DND-41 (cell line): ENCODE measurements at regions not wholly inside any gene's neighbourhood (a gene's known extent, or its start where the extent isn't known, plus 50 kb on each side); places are given as distances from the start of the nearest gene placed in this dataset.

ENCODE experiments used
- ATAC-seq: fragments of 200-7000 bp; cut with Tn5 transposase; 3 replicates; pipeline ENCODE4 v1.9.1; 2021; ENCODE audit warnings: low read depth; ENCODE audit not compliant: insufficient read depth
- DNase-seq: peaks from one replicate; pipeline ENCODE4 v3.0.0-alpha.2; 2020
- H2AFZ ChIP-seq: 2 replicates; pipeline ENCODE4 v1.6.0; 2012; ENCODE audit warnings: low read depth, low read length
- H3K27ac ChIP-seq: 2 replicates; pipeline ENCODE4 v1.5.1; 2012; ENCODE audit warnings: low read length, inconsistent platforms
- H3K27me3 ChIP-seq: fragments of 200-600 bp; sonication (generic); 2 replicates; pipeline ENCODE4 v1.6.0; 2012; ENCODE audit warnings: low read length, mild to moderate bottlenecking, inconsistent platforms; ENCODE audit not compliant: insufficient read depth, poor library complexity
- H3K36me3 ChIP-seq: 2 replicates; pipeline ENCODE4 v1.5.1; 2012; ENCODE audit warnings: low read length, inconsistent platforms; ENCODE audit not compliant: insufficient read depth
- H3K4me1 ChIP-seq: 2 replicates; pipeline ENCODE4 v1.5.1; 2012; ENCODE audit warnings: mild to moderate bottlenecking, low read length; ENCODE audit not compliant: insufficient read depth
- H3K4me2 ChIP-seq: 2 replicates; pipeline ENCODE4 v1.6.0; 2012; ENCODE audit warnings: mild to moderate bottlenecking, moderate library complexity, low read length, inconsistent platforms; ENCODE audit not compliant: insufficient read depth
- H3K4me3 ChIP-seq, 2 experiments: fragments of 200-600 bp in 1 of 2; shearing (Covaris generic) in 1 of 2; 2 replicates each; pipeline ENCODE4 v1.5.1; 2012 to 2016; ENCODE audit warnings: inconsistent platforms in 2 of 2, low read length in 2 of 2, mild to moderate bottlenecking in 2 of 2, low read depth in 1 of 2, moderate library complexity in 1 of 2
- H3K79me2 ChIP-seq: 2 replicates; pipeline ENCODE4 v1.6.0; 2012; ENCODE audit warnings: low read length, inconsistent platforms; ENCODE audit not compliant: insufficient read depth
- H3K9ac ChIP-seq: 2 replicates; pipeline ENCODE4 v1.6.0; 2012; ENCODE audit warnings: low read depth, mild to moderate bottlenecking, inconsistent platforms, low read length, moderate library complexity
- H3K9me3 ChIP-seq: 2 replicates; pipeline ENCODE4 v1.5.1; 2012; ENCODE audit warnings: low read length, moderate library complexity, mild to moderate bottlenecking, inconsistent platforms; ENCODE audit not compliant: insufficient read depth, severe bottlenecking
- H4K20me1 ChIP-seq: 2 replicates; pipeline ENCODE4 v1.6.0; 2012; ENCODE audit warnings: low read length; ENCODE audit not compliant: insufficient read depth
- EZH2 ChIP-seq: IDR thresholded peaks from 3 replicates; pipeline ENCODE4 v1.6.1; 2012; ENCODE audit warnings: borderline replicate concordance, low read depth, mild to moderate bottlenecking, moderate library complexity, low read length, inconsistent platforms; ENCODE audit not compliant: severe bottlenecking
- TF ChIP-seq, protein P1 (sequence below): IDR thresholded peaks from 2 replicates; pipeline ENCODE4 v1.5.1; 2012; ENCODE audit warnings: borderline replicate concordance, low read length, moderate library complexity, mild to moderate bottlenecking; ENCODE audit not compliant: poor library complexity, severe bottlenecking; ENCODE audit errors: extremely low read depth

DNA sequence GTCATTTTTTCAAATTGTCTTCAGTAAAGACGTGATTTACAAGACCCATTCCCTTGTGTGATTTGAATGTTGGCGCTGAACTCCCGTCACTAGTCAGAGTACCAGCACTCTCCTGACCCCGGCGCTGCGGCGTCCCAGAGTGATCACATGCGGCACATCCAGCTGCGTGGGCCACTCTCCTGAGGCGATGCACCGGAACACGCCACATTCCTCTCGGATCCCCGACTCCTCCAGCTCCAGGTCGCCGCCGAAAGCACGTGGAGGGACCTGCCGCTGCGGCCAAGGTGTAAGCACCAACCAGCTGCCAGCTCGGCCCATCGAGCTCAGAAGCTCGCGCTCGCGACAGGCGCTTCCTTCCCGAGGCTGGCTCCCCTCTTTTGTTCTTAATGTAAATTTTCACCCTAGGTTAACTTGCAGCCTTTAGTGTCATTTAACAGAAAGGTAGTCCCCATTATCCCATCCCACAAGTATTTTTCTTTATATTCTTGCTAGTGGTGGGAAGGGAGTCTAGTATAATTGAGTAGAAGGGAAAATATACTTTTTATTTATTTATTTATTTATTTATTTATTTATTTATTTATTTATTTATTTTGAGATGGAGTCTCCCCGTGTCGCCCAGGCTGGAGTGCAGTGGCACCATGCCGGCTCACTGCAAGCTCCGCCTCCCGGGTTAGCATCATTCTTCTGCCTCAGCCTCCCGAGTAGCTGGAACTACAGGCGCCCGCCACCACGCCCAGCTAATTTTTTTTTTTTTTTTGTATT is 61.7 kb upstream of the VGLL3 start:
- no peaks in the 10 kb centered on the region for H3K9me3 ChIP-seq
- DNase-seq (no peak), ATAC-seq (no peak)
- no peaks in the 10 kb centered on the region for H4K20me1 ChIP-seq
- H2AFZ ChIP-seq: no peak overlapping the region
- no peak for TF ChIP-seq EZH2
- TF ChIP-seq, protein P1, sequence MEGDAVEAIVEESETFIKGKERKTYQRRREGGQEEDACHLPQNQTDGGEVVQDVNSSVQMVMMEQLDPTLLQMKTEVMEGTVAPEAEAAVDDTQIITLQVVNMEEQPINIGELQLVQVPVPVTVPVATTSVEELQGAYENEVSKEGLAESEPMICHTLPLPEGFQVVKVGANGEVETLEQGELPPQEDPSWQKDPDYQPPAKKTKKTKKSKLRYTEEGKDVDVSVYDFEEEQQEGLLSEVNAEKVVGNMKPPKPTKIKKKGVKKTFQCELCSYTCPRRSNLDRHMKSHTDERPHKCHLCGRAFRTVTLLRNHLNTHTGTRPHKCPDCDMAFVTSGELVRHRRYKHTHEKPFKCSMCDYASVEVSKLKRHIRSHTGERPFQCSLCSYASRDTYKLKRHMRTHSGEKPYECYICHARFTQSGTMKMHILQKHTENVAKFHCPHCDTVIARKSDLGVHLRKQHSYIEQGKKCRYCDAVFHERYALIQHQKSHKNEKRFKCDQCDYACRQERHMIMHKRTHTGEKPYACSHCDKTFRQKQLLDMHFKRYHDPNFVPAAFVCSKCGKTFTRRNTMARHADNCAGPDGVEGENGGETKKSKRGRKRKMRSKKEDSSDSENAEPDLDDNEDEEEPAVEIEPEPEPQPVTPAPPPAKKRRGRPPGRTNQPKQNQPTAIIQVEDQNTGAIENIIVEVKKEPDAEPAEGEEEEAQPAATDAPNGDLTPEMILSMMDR: no peak
- no peak overlapping the region for H3K9ac ChIP-seq
- no peaks in the 10 kb centered on the region for H3K79me2 ChIP-seq
- no peaks in the 10 kb centered on the region for H3K36me3 ChIP-seq
- H3K4me2 ChIP-seq: no peak overlapping the region
- H3K4me3 ChIP-seq: no peak overlapping the region
- no peak overlapping the region for H3K27ac ChIP-seq
- H3K4me1 ChIP-seq: no peaks in the 10 kb centered on the region
- H3K27me3 ChIP-seq: no peaks in the 10 kb centered on the region

DNA sequence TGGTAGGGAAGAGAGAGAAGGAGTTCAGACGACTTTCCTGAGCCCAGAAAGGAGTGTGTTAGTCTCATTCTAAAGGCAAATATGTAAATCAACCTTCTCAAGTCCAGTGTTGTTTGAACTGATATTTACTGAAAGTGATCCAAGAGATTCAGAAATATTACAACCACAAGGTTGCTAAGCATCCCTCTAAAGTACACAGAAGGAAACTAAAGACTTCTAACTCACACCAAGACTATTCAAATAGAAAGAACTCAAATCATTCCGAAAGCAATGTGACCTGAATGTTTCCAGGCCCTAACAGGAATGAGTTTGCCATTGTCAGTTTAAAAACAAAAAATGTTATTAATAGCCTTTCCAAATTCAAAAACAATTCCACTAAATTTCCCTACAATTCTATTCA is 56.9 kb upstream of the VGLL3 start:
- no peaks in the 10 kb centered on the region for H3K9me3 ChIP-seq
- no peak overlapping the region for H2AFZ ChIP-seq
- no peaks in the 10 kb centered on the region for H3K36me3 ChIP-seq
- no peaks in the 10 kb centered on the region for H4K20me1 ChIP-seq
- H3K4me3 ChIP-seq: no peak overlapping the region
- H3K79me2 ChIP-seq: no peaks in the 10 kb centered on the region
- ATAC-seq (no peak), DNase-seq (no peak)
- H3K27me3 ChIP-seq: no peaks in the 10 kb centered on the region
- TF ChIP-seq, protein P1: no peak
- TF ChIP-seq EZH2: no peak
- no peak overlapping the region for H3K4me2 ChIP-seq
- no peak overlapping the region for H3K27ac ChIP-seq
- no peak overlapping the region for H3K9ac ChIP-seq
- H3K4me1 ChIP-seq: no peaks in the 10 kb centered on the region

DNA sequence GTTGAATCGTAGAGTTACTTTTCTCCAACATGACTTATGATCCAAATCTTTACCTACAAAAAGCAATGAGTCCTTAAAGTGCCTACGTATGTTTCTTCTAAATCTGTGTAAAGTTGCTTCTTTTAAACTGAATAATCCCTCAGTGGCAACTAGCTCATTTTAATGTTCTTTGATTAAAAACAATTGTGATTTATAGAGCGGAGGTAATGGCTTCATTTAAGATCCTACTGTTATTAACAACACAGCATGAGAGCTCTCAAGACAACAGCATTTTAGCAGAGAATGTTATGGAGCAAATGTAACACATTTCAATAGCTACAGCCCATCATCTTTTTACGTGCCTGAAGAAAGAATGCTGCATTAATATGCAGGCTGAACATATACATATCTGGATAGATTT is 55.3 kb upstream of the VGLL3 start:
- no peaks in the 10 kb centered on the region for H3K27me3 ChIP-seq
- no peak for TF ChIP-seq EZH2
- TF ChIP-seq, protein P1: no peak
- H3K4me2 ChIP-seq: no peak overlapping the region
- H3K4me1 ChIP-seq: no peaks in the 10 kb centered on the region
- H4K20me1 ChIP-seq: no peaks in the 10 kb centered on the region
- ATAC-seq: no peak
- H3K4me3 ChIP-seq: no peak overlapping the region
- no peaks in the 10 kb centered on the region for H3K36me3 ChIP-seq
- no peaks in the 10 kb centered on the region for H3K9me3 ChIP-seq
- no peak overlapping the region for H2AFZ ChIP-seq
- no peak for DNase-seq
- H3K79me2 ChIP-seq: no peaks in the 10 kb centered on the region
- H3K9ac ChIP-seq: no peak overlapping the region
- H3K27ac ChIP-seq: no peak overlapping the region

DNA sequence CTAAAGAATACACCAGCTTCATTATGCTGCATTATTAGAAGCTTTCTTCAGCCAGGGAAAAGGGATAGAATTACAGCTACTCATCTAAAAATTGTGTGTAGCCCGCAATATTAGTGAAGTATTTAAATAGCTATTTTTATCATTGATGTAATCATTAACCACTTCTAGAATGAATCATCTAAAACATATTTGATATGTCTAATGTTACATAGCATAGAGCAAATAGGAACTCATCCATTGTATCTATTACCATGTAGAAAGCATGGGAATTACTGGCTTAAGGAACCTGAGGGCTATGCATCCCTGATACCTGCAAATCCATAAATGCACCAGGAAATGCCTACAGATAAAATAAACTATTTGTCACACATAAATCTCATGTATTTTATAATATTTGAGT is 54.5 kb upstream of the VGLL3 start:
- H3K79me2 ChIP-seq: no peaks in the 10 kb centered on the region
- no peaks in the 10 kb centered on the region for H3K27me3 ChIP-seq
- H3K4me3 ChIP-seq: no peak overlapping the region
- TF ChIP-seq, protein P1: no peak
- TF ChIP-seq EZH2: no peak
- no peak overlapping the region for H3K4me2 ChIP-seq
- H3K9ac ChIP-seq: no peak overlapping the region
- H3K36me3 ChIP-seq: no peaks in the 10 kb centered on the region
- H3K9me3 ChIP-seq: no peaks in the 10 kb centered on the region
- H4K20me1 ChIP-seq: no peaks in the 10 kb centered on the region
- ATAC-seq (no peak), DNase-seq (no peak)
- no peak overlapping the region for H2AFZ ChIP-seq
- no peak overlapping the region for H3K27ac ChIP-seq
- H3K4me1 ChIP-seq: no peaks in the 10 kb centered on the region
